H1 (cell line): ENCODE measurements at regions not wholly inside any gene's neighbourhood (a gene's known extent, or its start where the extent isn't known, plus 50 kb on each side); places are given as distances from the start of the nearest gene placed in this dataset.

Experiments
- CHD2 ChIP-seq: IDR thresholded peaks from 2 replicates; pipeline ENCODE4 v1.6.1; 2012; ENCODE audit warnings: low read length, improper control_type of control experiment
- CREB1 ChIP-seq: IDR thresholded peaks from 2 replicates; pipeline ENCODE4 v1.6.1; 2012; ENCODE audit warnings: inconsistent platforms
- HDAC2 ChIP-seq, 2 experiments: fragments of 300-600 bp in 1 of 2; sonication (generic) in 1 of 2; IDR thresholded peaks; 2 replicates each; pipeline ENCODE4 v1.6.1; 2011 to 2012; ENCODE audit warnings: low read depth in 2 of 2, low read length in 2 of 2, mild to moderate bottlenecking in 2 of 2, moderate library complexity in 2 of 2, borderline replicate concordance in 1 of 2, inconsistent platforms in 1 of 2
- KDM4A ChIP-seq: IDR thresholded peaks from one replicate; pipeline ENCODE4 v1.7.1; 2012; ENCODE audit warnings: low read depth, mild to moderate bottlenecking, moderate library complexity, low read length, inconsistent platforms; ENCODE audit not compliant: severe bottlenecking
- ZNF274 ChIP-seq: IDR thresholded peaks from 2 replicates; pipeline ENCODE4 v1.7.0; 2012; ENCODE audit warnings: low read length, borderline replicate concordance; ENCODE audit errors: extremely low read depth

DNA sequence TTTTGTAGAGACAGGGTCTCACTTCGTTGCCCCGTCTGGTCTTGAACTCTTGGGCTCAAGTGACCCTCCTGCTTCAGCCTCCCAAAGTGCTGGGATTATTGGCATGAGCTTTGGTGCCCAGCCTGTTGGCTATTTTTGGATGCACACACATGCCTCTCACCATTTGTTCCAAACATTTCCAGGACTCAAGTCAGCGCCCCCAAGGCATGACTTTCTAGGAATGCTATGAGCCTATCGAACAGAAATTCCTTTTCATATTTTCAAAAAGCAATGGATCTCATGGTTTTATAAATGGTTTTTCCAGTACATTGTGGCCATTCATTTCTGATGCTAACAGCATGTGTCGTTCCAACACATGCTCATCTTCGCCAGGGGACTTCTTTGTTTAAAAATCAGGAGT is 119.3 kb upstream of the NAA20 start (continued):
- TF ChIP-seq ZNF274 (no peak), CHD2 (no peak), KDM4A (no peak), HDAC2 (IDR thresholded peaks at IDR 0.05; ENCODE audit: borderline replicate concordance in 1 of 2, low read depth in 2 of 2, low read length in 2 of 2) (no peak), CREB1 (no peak)
